GM10248 (cell line): ENCODE measurements at regions not wholly inside any gene's neighbourhood (a gene's known extent, or its start where the extent isn't known, plus 50 kb on each side); places are given as distances from the start of the nearest gene placed in this dataset.

Source experiments
- CTCF ChIA-PET: fragments of 300-600 bp; sonication (Branson Sonifier 250); formaldehyde crosslinking; extraction: SDS; loops from one replicate; lab custom pipeline; 2021; ENCODE audit warnings: antibody characterized with exemption; lab: Yijun Ruan, JAX
- POLR2A ChIA-PET: fragments of 350-650 bp; sonication (Branson Sonifier 250); formaldehyde crosslinking; extraction: SDS; loops from one replicate; lab custom pipeline; 2020; ENCODE audit warnings: antibody characterized with exemption; lab: Yijun Ruan, JAX
- DNase-seq: peaks from one replicate; pipeline ENCODE4 v3.0.0; 2012; ENCODE audit errors: extremely low spot score
- CTCF ChIP-seq: IDR thresholded peaks from 2 replicates; pipeline ENCODE4 v1.5.1; 2012; ENCODE audit warnings: mild to moderate bottlenecking, low read depth; ENCODE audit errors: extremely low read depth, missing control alignments, control extremely low read depth

DNA sequence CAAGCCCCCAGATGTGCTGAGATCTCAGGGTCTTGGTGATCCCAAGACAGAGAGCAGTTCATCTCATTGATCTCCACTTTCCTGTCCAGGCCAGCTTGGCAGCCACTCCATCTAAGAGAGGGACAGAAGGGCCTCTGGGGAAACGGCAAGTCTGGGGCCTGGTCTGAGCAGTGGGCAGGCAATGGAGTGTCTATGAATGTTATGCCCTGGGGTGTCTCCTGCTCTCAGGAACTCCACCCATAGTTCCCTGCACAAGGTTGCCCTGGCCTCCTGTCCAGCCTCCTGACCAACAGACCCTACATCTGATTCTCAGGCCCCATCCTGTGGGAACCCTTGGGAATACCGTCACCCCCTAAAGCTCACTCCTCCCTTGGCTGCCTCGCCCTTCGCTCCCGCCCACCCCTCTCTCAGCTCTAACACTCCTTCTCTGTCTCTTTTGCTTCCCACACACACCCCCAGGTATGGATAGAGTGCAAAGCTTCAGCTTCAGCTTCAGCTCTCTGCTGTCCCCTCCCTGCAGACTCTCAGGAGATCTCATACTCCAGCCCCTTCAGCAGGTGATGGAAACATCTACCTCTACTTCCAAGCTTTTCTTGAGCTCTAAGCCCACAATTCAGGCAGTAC is 83.0 kb downstream of the HIF1AN start:
- no peak for DNase-seq
- POLR2A ChIA-PET, result no interaction called here
- CTCF ChIA-PET, result no interaction called here

GRCh38 chr10:100620087-100620835 is 84.5 kb downstream of the HIF1AN start:
- CTCF ChIA-PET, result no interaction called here
- no peak for TF ChIP-seq CTCF
- POLR2A ChIA-PET, result no interaction called here
- no peak for DNase-seq

More for the DNA sequence above, 83.0 kb downstream of the HIF1AN start:
- no peak for TF ChIP-seq CTCF

DNA sequence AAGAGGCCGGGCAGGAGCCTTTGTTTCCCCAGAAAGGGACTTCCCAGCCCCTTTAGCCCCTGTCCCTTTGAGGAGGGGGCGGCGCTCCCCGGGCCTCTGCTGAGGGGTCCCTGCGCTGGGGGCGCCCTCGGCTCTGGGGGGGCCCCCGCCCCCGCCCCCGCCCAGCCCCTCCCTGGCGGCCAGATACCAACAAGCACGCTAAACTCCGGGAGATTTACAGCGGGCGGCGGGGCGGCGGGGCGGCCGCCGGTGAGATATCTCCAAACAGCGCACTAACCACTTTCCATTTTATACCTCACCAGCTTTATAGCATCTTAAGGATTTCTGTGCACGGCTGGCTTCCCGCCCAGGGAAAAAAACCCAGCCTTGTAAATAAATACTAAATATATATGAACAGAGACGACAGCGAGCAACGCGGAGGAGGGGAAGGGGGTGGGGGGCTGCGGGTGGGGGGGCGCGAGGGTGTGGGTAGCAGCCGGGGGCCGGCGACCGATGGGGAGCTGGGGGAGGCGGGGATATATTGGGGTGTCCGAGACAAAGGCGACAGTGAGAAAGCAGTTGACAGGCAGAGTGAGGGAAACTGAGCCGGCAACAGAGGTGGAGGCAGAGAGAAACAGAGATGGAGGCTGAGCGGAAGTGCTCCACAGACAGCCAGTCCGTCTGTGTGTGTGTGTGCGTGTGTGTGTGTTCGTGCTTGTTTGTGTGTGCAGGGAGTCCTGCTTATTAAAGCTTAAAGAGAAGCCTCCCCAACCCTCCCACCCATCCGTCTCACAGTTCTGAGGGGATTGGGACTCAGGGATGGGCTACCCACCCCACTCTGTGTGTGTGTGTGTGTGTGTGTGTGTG is 85.8 kb downstream of the HIF1AN start:
- ChIA-PET CTCF (no interaction called here), POLR2A (no interaction called here)
- TF ChIP-seq CTCF, result no peak
- no peak for DNase-seq

DNA sequence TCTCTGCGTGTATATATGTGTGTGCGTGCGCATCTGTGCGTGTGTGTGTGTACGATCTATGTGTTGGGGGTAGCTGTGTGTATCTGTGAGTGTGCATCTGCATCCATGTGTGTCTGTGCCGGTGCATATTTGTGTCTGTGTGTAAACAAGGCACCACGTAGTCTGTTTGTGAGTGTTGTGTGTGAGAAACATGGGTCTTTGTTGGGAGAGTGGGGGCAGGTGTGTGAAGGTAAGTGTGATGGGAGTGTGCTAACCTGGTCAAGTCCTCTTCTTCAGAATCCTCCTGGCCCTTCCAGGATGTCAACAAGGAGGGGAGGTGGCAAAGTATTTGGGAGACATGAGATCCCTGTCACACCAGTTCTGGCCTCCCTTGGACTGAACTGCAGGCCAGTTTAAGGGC is 87.2 kb downstream of the HIF1AN start:
- ChIA-PET POLR2A (no interaction called here), CTCF (interaction anchor here (1.3 kb wide), 1 partner anchor 9 kb away, joined by 3 read pairs; no protein-coding TSS in a partner anchor)
- no peak for DNase-seq
- no peak for TF ChIP-seq CTCF

DNA sequence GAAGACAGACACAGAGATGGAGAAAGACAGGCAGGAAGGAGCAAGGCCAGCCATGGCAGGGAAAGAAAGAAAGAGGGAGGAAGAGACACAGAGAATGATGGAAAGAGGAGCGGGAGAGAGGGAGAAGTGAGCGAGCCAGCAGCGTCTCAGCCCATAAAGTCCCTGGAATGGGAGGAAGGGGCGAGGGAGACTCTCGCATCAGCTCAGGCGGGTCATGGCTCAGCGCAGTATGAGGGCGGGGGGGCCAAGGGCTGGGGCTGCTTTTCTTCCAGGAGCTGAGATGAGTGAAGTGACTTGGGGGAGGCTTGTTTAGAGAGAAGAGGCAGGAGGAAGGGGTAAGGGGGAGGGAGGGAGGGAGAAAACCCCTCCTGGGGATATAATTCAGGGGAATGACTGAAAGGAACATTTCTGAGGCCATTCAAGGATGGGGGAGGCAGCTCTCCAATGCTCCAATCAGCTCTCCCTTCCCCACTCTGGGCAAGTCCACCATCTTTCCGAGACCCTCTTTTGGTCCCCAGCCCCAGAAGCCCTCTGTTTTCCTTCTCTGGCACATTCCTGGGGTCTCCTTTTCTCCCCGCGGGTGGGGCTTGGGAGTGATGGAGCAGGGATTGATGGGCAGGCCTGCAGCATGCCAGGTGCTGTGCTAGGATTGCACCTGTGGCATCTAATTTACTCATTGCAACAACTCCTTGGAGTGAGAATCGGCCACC is 87.9 kb downstream of the HIF1AN start:
- TF ChIP-seq CTCF, result no peak
- DNase-seq, result no peak
- CTCF ChIA-PET, result interaction anchor here (0.8 to 1.3 kb wide), 2 partner anchors 9 to 12 kb away, joined by 3 read pairs; no protein-coding TSS in a partner anchor
- POLR2A ChIA-PET, result no interaction called here

GRCh38 chr10:100624298-100624697 is 88.6 kb downstream of the HIF1AN start:
- TF ChIP-seq CTCF, result no peak
- ChIA-PET POLR2A (no interaction called here), CTCF (interaction anchor here (0.8 kb wide), 1 partner anchor 12 kb away, joined by 3 read pairs; no protein-coding TSS in a partner anchor)
- DNase-seq, result no peak
